Upper lobe of left lung (tissue), 6 donors: ENCODE measurements at regions not wholly inside any gene's neighbourhood (a gene's known extent, or its start where the extent isn't known, plus 50 kb on each side); places are given as distances from the start of the nearest gene placed in this dataset.
"Not testable (repeated sequence)": the region's sequence is repeated elsewhere in the genome, so short reads cannot be mapped to it uniquely, and the experiment has no call there.

Source experiments
- ATAC-seq, 2 donors: fragments of 200-7000 bp; cut with Tn5 transposase; one replicate each; pipeline ENCODE4 v1.9.1; 2022; ENCODE audit warnings: mild to moderate bottlenecking in 2 of 2, moderate library complexity in 2 of 2; ENCODE audit not compliant: low FRiP score in 2 of 2
- DNase-seq, 2 donors: peaks; one replicate each; pipeline ENCODE4 v3.0.0-alpha.2; 2019 to 2020
- H3K27ac ChIP-seq, 4 donors: fragments of 200-600 bp; sonication (generic); one replicate each; pipeline ENCODE4 v1.5.1; 2016 to 2019
- H3K27me3 ChIP-seq, 4 donors: fragments of 200-600 bp; sonication (generic); one replicate each; pipeline ENCODE4 v1.5.1; 2017 to 2019
- H3K36me3 ChIP-seq, 4 donors: fragments of 200-600 bp; sonication (generic); one replicate each; pipeline ENCODE4 v1.5.1; 2016 to 2019
- H3K4me1 ChIP-seq, 4 donors: fragments of 200-600 bp; sonication (generic); one replicate each; pipeline ENCODE4 v1.5.1; 2018 to 2019
- H3K4me3 ChIP-seq, 4 donors: fragments of 200-600 bp; sonication (generic); one replicate each; pipeline ENCODE4 v1.5.1; 2017 to 2019; ENCODE audit warnings: mild to moderate bottlenecking in 2 of 4, moderate library complexity in 1 of 4
- H3K9me3 ChIP-seq, 4 donors: fragments of 200-600 bp; sonication (generic); one replicate each; pipeline ENCODE4 v1.5.1; 2018 to 2019
- CTCF ChIP-seq, 6 experiments: fragments of 450-650 bp in 4 of 6; fragments of 200-600 bp in 2 of 6; sonication (generic) in 2 of 6; IDR thresholded peaks; one replicate each; pipeline ENCODE4 v1.5.1; 2016 to 2019; ENCODE audit warnings: antibody characterized with exemption in 6 of 6
- EP300 ChIP-seq, 4 donors: sonication (generic); formaldehyde crosslinking; IDR thresholded peaks; one replicate each; pipeline ENCODE4 v1.5.1; 2017; ENCODE audit warnings: antibody characterized with exemption in 4 of 4, control low read depth in 2 of 4
- POLR2A ChIP-seq, 4 donors: fragments of 450-650 bp; IDR thresholded peaks; one replicate each; pipeline ENCODE4 v1.5.1; 2016 to 2017; ENCODE audit warnings: antibody characterized with exemption in 4 of 4, mild to moderate bottlenecking in 2 of 4
- POLR2AphosphoS5 ChIP-seq, 2 donors: sonication (generic); formaldehyde crosslinking; IDR thresholded peaks; one replicate each; pipeline ENCODE4 v1.5.1; 2017; ENCODE audit warnings: antibody characterized with exemption in 2 of 2
- WGBS, 2 donors: methylation state at CpG; one replicate each; pipeline ENCODE4 v1.1.5; 2017 to 2018; 5-methylcytosine and 5-hydroxymethylcytosine counted together
- small RNA-seq, 4 donors: library from RNA; depleted of rRNA; stranded (forward); fragments of <200 nt; gene quantifications; one replicate each; pipeline ENCODE3, GENCODE V24; 2016
- donor health status: DM: no; HTN: no; CAD: no; lungs with moderate emphysema.
- donor health status: DM: no; HTN: yes; CAD: no; lungs with severe emphysema.

GRCh38 chr11:71774603-71775222, 58.3 kb upstream of the DEFB108B start:
- DNase-seq (peak in 1 of 2 donors; percentile 67), ATAC-seq (no peak)
- TF ChIP-seq CTCF (IDR thresholded peaks at IDR 0.05) (no peak), POLR2A (IDR thresholded peaks at IDR 0.05) (no peak), POLR2AphosphoS5 (IDR thresholded peaks at IDR 0.05) (no peak), EP300 (IDR thresholded peaks at IDR 0.05) (no peak)
- H3K4me1 ChIP-seq = no peaks in the 10 kb centered on the region
- no peak overlapping the region for H3K27ac ChIP-seq
- WGBS, 2 donors = 94% methylated on average over 26 to 30 of the region's 30 CpGs
- H3K4me3 ChIP-seq = no peak overlapping the region
- H3K27me3 ChIP-seq = no peaks in the 10 kb centered on the region
- H3K36me3 ChIP-seq = no peaks in the 10 kb centered on the region
- H3K9me3 ChIP-seq = no peaks in the 10 kb centered on the region

GRCh38 chr11:71780116-71780515, 52.9 kb upstream of the DEFB108B start:
- ATAC-seq, H3K27me3 ChIP-seq, H3K27ac ChIP-seq, H3K36me3 ChIP-seq, H3K9me3 ChIP-seq, H3K4me1 ChIP-seq, H3K4me3 ChIP-seq, DNase-seq: not testable (repeated sequence)
- 42 to 47% methylated on average over 6 of the region's 6 CpGs for WGBS, 2 donors

GRCh38 chr11:71780771-71781170, 52.2 kb upstream of the DEFB108B start:
- H3K27me3 ChIP-seq, ATAC-seq, H3K27ac ChIP-seq, H3K4me3 ChIP-seq, DNase-seq, H3K9me3 ChIP-seq, H3K4me1 ChIP-seq, H3K36me3 ChIP-seq: not testable (repeated sequence)
- 47 to 56% methylated on average over 6 of the region's 6 CpGs for WGBS, 2 donors

GRCh38 chr11:71781491-71781890, 51.5 kb upstream of the DEFB108B start:
- H3K4me1 ChIP-seq, ATAC-seq: not testable (repeated sequence)
- 84% methylated on average over 4 to 5 of the region's 5 CpGs for WGBS, 2 donors

GRCh38 chr11:71782229-71782861, 50.7 kb upstream of the DEFB108B start:
- not testable (repeated sequence) for H3K27me3 ChIP-seq, H3K4me3 ChIP-seq, H3K36me3 ChIP-seq, ATAC-seq, H3K27ac ChIP-seq, H3K9me3 ChIP-seq, DNase-seq, H3K4me1 ChIP-seq
- WGBS, 2 donors = 85% methylated on average over 13 of the region's 13 CpGs

More at GRCh38 chr11:71781491-71781890, 51.5 kb upstream of the DEFB108B start:
- H3K4me3 ChIP-seq, H3K36me3 ChIP-seq, DNase-seq, H3K27ac ChIP-seq, H3K27me3 ChIP-seq, H3K9me3 ChIP-seq: not testable (repeated sequence)

- H3K4me1 ChIP-seq, H3K27me3 ChIP-seq, H3K27ac ChIP-seq, DNase-seq, H3K9me3 ChIP-seq, H3K36me3 ChIP-seq, H3K4me3 ChIP-seq, ATAC-seq: not testable (repeated sequence)
- WGBS, 2 donors = 68 to 90% methylated on average over 4 of the region's 4 CpGs
Observed at GRCh38 chr11:71783191-71783590, 49.8 kb upstream of the DEFB108B start.

Small RNA genes lying in the stretch of these regions (small RNA-seq; reads per million reads assigned to genes)
- 0 reads per million in 4 donors for gene SNRPCP14
